ENCODE measurements at regions not wholly inside any gene's neighbourhood (a gene's known extent, or its start where the extent isn't known, plus 50 kb on each side); places are given as distances from the start of the nearest gene placed in this dataset.
"Not testable (repeated sequence)": the region's sequence is repeated elsewhere in the genome, so short reads cannot be mapped to it uniquely, and the experiment has no call there.

DNA sequence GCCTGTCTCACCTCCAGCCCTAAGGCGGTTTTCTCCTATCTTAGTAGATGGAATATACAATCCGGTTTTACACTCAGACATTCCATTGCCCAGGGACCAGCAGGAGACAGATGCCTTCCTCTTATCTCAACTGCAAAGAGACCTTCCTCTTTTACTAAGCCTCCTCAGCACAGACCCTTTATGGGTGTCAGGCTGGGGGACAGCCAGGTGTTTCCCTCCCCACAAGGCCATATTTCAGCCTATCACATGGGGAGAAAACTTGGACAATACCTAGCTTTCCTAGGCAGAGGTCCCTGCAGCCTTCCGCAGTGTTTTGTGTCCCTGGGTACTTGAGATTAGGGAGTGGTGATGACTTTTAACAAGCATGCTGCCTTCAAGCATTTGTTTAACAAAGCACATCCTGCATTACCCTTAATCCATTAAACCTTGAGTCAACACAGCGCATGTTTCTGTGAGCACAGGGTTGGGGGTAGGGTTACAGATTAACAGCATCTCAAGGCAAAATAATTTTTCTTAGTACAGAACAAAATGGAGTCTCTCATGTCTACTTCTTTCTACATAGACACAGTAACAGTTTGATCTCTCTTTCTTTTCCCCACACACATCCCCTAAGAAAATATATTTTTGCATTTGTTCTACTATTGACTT is 876.2 kb downstream of the ANKRD7 start:
- H3K4me1 ChIP-seq; H3K27me3 ChIP-seq; H3K27ac ChIP-seq; H3K9me3 ChIP-seq (replicated peaks); H3K4me3 ChIP-seq; H3K36me3 ChIP-seq: not testable (repeated sequence)
- DNase-seq = peak; percentile 22 to 38

DNA sequence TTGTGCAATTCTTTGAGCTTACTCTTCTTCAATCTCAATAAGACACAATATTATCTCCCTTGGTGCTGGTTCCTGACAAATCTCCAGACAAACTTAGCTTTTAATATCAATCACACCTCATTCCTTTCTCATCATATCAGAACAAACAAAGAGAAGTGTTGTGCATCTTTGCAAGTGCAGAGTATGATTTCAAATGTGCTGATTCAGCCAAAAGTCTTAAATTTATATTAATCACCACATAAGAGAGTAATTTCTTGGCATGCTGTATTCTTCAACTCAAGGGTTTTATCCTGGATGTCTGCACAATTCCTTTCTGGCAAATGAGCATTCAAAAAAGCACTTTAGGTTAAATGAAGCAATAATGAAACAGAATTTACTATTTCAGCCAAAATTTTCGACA is 877.8 kb downstream of the ANKRD7 start:
- no peaks in the 10 kb centered on the region for H3K4me1 ChIP-seq

DNA sequence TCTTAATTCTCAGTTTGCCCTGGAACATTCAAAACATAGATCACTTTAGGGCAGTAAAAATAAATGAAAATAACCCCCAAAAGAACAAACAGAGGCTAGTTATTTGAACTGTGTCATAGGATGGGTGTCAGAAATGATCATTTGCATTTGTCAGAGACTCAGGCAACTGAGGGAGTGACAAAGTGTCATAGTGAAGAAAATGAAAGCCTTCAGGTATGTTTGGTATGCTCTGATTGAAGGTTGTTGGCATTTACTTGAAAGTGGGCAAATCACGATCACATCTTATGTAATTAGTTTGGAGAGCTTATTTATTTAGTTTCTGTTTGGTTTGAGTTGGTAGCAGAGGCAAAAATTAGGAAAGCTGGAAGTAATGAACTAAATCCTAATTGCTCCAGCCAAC is 880.9 kb downstream of the ANKRD7 start:
- Histone ChIP-seq H3K9me3 (replicated peaks) (no peaks in the 10 kb centered on the region), H3K36me3 (no peaks in the 10 kb centered on the region), H3K27ac (no peak overlapping the region), H3K27me3 (no peaks in the 10 kb centered on the region; the same call in 1 of the 2 replicates), H3K4me1 (no peaks in the 10 kb centered on the region), H3K4me3 (no peak overlapping the region)
- no peak for DNase-seq

More for the DNA sequence above, 877.8 kb downstream of the ANKRD7 start:
- Histone ChIP-seq H3K36me3 (no peaks in the 10 kb centered on the region), H3K4me3 (no peak overlapping the region), H3K9me3 (replicated peaks) (no peaks in the 10 kb centered on the region), H3K27ac (no peak overlapping the region), H3K27me3 (no peaks in the 10 kb centered on the region; the same call in 1 of the 2 replicates)
- DNase-seq = no peak

DNA sequence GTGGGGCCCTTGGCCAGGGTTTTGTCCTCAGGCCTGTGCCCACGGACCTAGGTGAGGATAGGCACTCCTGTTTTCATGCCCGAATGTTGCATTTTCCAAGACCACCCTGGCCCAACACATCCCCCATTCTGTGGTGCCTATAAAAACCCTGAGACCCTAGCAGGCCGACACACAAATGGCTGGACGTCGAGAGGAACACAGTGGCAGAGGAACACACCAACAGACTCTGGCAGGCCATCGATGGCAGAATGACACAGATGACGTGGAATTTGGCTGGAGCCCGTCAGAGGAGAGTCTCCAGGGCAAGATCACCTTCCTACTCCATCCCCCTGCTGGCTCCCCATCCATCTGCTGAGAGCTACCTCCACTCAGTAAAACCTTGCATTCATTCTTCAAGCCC is 898.8 kb downstream of the ANKRD7 start:
- no peaks in the 10 kb centered on the region; the same call in 1 of the 2 replicates for H3K27me3 ChIP-seq
- no peak for DNase-seq
- H3K4me3 ChIP-seq = no peak overlapping the region
- H3K27ac ChIP-seq = no peak overlapping the region
- no peaks in the 10 kb centered on the region for H3K36me3 ChIP-seq
- H3K4me1 ChIP-seq = no peaks in the 10 kb centered on the region
- no peaks in the 10 kb centered on the region for H3K9me3 ChIP-seq (replicated peaks)

DNA sequence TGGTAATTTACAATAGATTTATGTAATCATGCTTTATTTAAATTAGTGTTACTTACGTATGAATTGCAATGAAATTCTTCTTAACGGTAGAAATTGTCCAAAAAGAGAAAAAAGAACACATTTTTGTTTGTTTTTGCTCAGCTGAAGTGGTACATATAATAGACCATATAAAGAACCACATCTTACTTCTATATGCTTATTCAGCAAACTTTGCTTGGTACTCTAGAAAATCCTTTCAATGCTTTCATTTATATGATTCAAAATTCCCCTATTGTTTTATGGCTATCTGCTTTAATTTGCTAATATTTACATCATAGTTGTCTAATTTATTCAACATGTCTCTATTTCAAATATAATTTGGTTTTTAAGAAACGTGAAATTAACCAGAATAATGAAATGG is 903.2 kb downstream of the ANKRD7 start:
- no peak overlapping the region for H3K27ac ChIP-seq
- no peak for DNase-seq
- no peaks in the 10 kb centered on the region; the same call in 1 of the 2 replicates for H3K27me3 ChIP-seq
- no peaks in the 10 kb centered on the region for H3K36me3 ChIP-seq
- H3K4me3 ChIP-seq = no peak overlapping the region
- no peaks in the 10 kb centered on the region for H3K9me3 ChIP-seq (replicated peaks)
- no peaks in the 10 kb centered on the region for H3K4me1 ChIP-seq

DNA sequence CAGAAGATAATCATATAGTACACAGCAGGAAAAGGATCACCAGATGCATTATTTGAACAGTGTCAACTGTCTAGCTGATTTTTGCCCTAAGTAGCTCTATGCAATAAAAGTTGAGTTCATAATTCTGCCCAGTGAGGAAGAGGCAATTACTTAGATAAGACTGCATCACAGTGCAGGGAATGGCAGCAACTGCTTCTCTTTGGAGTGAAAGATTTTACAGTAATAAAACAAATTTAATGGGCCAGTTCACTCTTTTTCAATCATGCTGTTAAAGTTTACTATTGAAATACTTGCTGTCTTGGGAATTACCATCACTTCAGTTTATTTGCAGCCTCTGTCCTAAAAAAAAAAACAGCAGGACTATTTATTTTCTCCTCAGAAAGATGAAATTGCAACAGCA is 907.9 kb downstream of the ANKRD7 start:
- no peak for DNase-seq
- no peaks in the 10 kb centered on the region for H3K9me3 ChIP-seq (replicated peaks)
- H3K4me3 ChIP-seq = no peak overlapping the region

DNA sequence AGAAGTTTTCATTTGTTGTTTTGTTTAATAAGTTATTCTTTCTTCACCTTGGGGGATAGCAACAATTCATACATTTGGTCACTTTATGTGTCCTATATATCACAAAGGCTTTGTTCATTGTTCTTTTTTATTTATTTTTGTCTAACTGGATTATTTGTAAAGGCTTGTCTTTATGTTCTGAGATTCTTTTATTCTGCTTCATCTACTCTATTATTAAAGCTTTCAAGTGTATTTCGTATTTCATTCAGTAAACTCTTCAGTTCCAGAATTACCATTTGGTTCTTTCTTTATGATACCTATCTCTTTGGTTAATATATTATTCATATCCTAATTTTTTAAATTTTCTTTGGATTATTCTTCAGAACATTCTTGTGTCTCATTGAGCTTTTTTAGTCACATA is 942.9 kb downstream of the ANKRD7 start:
- H3K4me3 ChIP-seq = no peak overlapping the region
- H3K27me3 ChIP-seq = no peaks in the 10 kb centered on the region
- 0 out of 2 replicates have a peak, but pooled peaks cover 6% of the 10 kb centered on the region for H3K9me3 ChIP-seq (replicated peaks)
- H3K36me3 ChIP-seq = no peaks in the 10 kb centered on the region
- H3K27ac ChIP-seq = no peak overlapping the region
- no peak for DNase-seq
- H3K4me1 ChIP-seq = no peaks in the 10 kb centered on the region

More for the DNA sequence above, 907.9 kb downstream of the ANKRD7 start:
- H3K27me3 ChIP-seq = no peaks in the 10 kb centered on the region; the same call in 1 of the 2 replicates
- H3K27ac ChIP-seq = no peak overlapping the region
- H3K36me3 ChIP-seq = no peaks in the 10 kb centered on the region
- H3K4me1 ChIP-seq = no peaks in the 10 kb centered on the region

DNA sequence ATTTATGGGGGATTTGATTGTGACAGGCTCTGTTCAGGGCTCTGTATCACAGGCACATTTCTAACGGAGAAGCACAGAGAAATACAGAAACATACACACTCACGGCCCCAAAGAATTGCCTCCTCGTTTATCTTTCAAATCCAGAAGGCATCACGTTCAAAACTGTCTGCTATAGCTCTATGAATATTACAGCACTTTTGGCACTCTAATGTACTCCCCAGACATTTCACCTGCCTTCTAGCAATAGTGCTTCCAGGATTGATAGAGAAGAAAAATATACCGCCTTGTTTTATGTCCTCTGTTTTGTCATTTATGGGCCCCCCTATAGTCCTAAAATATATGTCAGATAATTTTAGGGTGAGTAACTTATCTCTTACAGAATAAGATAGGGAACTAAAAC is 947.5 kb downstream of the ANKRD7 start:
- H3K4me1 ChIP-seq = no peaks in the 10 kb centered on the region
- no peaks in the 10 kb centered on the region for H3K36me3 ChIP-seq
- H3K27me3 ChIP-seq = no peaks in the 10 kb centered on the region
- H3K4me3 ChIP-seq = no peak overlapping the region
- 0 out of 2 replicates have a peak, but pooled peaks cover 4% of the 10 kb centered on the region for H3K9me3 ChIP-seq (replicated peaks)
- no peak for DNase-seq
- no peak overlapping the region for H3K27ac ChIP-seq

DNA sequence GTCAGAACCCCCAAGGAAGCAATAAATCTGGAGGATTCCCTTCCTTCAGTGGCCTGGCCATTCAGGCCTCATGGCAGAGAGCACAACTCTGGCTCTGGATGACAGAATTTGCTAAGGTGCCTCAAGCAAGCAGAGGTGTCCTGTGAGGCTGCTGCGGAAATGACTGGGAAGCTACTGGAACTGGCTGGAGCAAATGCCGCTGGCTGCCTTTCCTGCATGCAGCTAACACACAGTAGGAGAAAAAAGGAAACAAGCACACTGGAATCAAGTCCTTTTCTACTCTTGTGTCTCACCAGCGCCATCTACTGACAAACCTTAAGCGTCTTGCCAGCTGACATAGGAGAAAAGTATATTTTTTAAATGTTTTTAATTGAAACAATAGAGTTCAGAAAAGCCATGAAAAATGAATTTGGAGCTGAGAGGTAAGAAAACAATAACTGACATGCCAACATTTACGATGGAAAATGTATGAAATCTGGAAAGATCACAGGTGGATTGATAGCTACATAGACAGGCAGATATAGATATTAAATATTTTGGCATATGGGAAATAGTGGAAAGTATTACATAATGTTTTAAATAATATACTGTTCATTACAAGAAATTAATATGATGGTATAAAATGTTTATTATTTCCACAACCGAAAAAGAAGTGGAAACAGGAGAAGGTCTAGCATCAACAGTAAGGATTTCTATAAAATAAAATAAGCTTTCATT is 951.6 kb downstream of the ANKRD7 start:
- no peaks in the 10 kb centered on the region for H3K36me3 ChIP-seq
- H3K27ac ChIP-seq = no peak overlapping the region
- H3K27me3 ChIP-seq = no peaks in the 10 kb centered on the region
- H3K4me3 ChIP-seq = no peak overlapping the region
- no peaks in the 10 kb centered on the region for H3K4me1 ChIP-seq
- DNase-seq = peak; percentile 50 to 81
- H3K9me3 ChIP-seq (replicated peaks) = no peaks in the 10 kb centered on the region

DNA sequence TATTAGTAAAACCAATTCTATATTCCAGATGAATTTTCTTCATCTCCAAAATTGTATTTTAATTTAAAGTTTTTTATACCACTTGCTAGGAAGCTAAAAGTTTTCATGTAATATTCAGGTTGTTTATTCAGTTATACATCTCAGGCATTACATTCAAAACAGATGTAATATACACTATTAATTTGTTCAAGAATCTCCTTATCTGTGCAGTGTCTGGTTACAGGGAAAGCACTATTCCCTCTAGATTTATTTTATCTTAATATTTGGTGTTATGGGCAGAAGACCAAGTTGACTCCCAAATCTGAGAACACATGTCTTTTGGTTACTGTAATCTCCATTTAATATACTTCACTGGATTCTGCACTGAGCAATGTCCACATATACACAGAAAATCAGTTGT is 953.4 kb downstream of the ANKRD7 start:
- no peak overlapping the region for H3K4me3 ChIP-seq
- H3K36me3 ChIP-seq = no peaks in the 10 kb centered on the region
- no peak overlapping the region for H3K27ac ChIP-seq
- no peaks in the 10 kb centered on the region for H3K9me3 ChIP-seq (replicated peaks)
- no peak for DNase-seq
- H3K4me1 ChIP-seq = no peaks in the 10 kb centered on the region
- no peaks in the 10 kb centered on the region for H3K27me3 ChIP-seq

DNA sequence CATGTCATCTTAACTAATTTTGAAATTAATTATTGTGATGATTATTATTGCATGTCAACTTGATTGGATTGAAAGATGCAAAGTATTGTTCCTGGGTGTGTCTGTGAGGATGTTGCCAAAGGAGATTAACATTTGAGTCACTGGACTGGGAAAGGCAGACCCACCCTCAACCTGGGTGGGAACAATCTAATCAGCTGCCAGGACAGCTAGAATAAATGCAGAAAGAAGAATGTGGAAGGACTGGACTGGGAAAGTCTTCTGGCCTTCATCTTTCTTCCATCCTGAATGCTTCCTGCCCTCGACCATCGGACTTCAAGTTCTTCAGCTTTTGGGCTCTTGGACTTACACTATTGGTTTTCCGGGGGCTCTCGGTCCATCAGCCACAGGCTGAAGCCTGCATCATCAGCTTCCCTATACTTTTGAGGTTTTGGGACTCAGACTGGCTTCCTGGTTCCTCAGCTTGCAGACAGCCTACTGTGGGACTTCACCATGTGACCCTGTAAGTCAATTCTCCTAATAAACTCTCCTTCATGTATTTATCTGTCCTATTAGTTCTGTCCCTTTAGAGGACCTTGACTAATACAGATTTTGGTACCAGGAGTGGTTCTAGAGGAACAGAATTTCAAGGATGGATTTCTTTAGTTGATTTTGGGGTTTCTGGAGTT is 959.8 kb downstream of the ANKRD7 start:
- Histone ChIP-seq H3K9me3 (replicated peaks) (no peaks in the 10 kb centered on the region), H3K27me3 (no peaks in the 10 kb centered on the region), H3K4me1 (no peaks in the 10 kb centered on the region), H3K27ac (no peak overlapping the region), H3K36me3 (no peaks in the 10 kb centered on the region), H3K4me3 (no peak overlapping the region)
- no peak for DNase-seq

DNA sequence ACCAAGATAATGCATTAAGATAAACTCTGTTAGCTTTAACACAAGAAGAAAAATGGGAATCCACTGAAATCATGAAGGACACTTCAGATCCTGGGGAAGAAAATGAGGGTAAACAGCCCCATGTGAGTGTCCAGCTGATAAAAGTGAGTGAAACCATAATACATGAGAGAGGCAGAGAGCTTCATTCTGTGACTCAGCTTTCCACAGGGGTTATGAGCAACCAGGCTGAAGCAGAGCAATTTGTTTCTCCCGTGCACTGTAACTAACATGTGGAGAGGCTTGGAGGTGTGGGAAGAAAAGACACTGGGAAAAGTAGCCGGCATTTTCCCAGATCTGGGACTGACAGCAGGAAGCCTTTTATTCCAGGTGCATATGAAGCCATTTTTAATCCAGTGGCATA is 971.7 kb downstream of the ANKRD7 start:
- DNase-seq = no peak
- Histone ChIP-seq H3K9me3 (replicated peaks) (no peaks in the 10 kb centered on the region), H3K27me3 (no peaks in the 10 kb centered on the region), H3K4me3 (no peak overlapping the region), H3K27ac (no peak overlapping the region), H3K36me3 (no peaks in the 10 kb centered on the region), H3K4me1 (no peaks in the 10 kb centered on the region)

DNA sequence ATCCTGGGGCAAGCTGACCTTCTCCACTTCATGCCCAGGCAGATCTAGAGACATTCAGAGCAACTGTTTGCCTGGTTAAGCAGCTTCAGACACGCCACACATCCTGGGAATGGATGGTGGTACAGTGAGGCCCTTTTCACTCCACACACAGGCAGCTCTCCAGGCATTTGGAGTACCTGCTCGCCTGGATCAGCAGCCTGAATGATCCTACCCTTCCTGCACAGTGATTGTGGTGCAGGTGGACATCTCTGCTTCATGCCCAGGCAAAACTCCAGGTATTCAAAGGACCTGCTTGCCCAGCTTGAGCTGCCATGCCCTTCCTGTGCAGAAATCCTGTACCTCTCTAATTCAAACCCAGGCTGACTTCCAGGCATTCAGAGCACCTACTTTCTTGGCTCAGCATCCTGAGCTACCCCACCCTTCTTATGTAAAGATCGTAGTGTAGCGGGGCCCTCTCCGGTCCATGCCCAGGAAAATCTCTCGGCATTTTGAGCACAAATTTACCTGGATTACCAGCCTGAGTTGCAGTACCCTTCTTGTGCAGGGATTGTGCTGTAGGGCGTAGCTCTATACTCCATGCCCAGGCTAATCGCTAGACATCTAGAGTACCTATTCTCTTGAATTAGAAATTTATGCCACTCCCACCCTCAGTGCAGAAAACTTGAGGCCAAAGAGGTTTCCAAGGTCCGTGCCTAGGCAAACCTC is 972.8 kb downstream of the ANKRD7 start:
- no peak overlapping the region for H3K27ac ChIP-seq
- no peak overlapping the region for H3K4me3 ChIP-seq
- H3K36me3 ChIP-seq = no peaks in the 10 kb centered on the region
- H3K9me3 ChIP-seq (replicated peaks) = no peaks in the 10 kb centered on the region
- no peaks in the 10 kb centered on the region for H3K27me3 ChIP-seq
- no peak for DNase-seq
- no peaks in the 10 kb centered on the region for H3K4me1 ChIP-seq

DNA sequence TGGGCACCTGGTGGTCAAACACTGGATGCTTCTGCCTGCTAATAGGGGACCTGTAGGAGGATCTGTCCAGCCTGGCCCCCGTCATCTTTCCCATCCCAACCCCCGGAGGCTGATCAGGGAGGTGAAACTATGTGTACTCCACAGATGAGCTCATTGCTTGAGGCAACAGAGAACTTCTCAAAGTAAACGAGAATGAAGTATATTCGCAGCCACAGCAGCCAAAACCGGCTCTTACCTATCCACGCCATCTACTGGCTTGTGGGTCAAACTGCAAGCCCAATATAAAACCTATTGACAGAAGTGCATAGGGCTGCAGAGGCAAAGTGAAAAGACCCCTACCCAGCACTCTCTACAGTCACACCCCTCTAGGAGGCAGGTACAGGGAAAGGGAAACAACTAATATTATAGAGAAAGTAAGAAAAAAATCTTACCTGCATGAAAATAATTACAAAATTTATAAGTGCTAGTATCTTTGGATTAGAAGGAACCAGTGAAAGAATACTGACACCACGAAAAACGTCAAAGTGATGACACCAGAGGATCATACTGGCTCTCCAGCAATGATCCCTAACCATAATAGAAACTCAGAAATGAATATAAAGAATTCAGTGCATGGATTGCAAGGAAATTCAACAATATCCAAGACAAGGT is 973.5 kb downstream of the ANKRD7 start:
- Histone ChIP-seq H3K27ac (no peak overlapping the region), H3K4me1 (no peaks in the 10 kb centered on the region), H3K4me3 (no peak overlapping the region), H3K9me3 (replicated peaks) (no peaks in the 10 kb centered on the region), H3K27me3 (no peaks in the 10 kb centered on the region), H3K36me3 (no peaks in the 10 kb centered on the region)
- peak; percentile 60 to 63 for DNase-seq
